H9 (cell line): ENCODE measurements at regions not wholly inside any gene's neighbourhood (a gene's known extent, or its start where the extent isn't known, plus 50 kb on each side); places are given as distances from the start of the nearest gene placed in this dataset.
A peak's percentile ranks its signal among the peaks of the same experiment; 100 is the strongest.

Experiments used
- DNase-seq: peaks from one replicate; pipeline ENCODE4 v3.0.0-alpha.2; 2017
- H2AFZ ChIP-seq: one replicate; pipeline ENCODE4 v1.6.1; 2013; ENCODE audit warnings: mild to moderate bottlenecking, low read length, control low read depth, moderate library complexity
- H2AK5ac ChIP-seq: 2 replicates; pipeline ENCODE4 v1.6.1; 2013; ENCODE audit warnings: low read length, control low read depth, mixed read lengths; ENCODE audit not compliant: insufficient read length
- H2BK120ac ChIP-seq: one replicate; pipeline ENCODE4 v1.6.1; 2013; ENCODE audit warnings: low read depth, mild to moderate bottlenecking, low read length, control low read depth, inconsistent platforms; ENCODE audit not compliant: poor library complexity, severe bottlenecking
- H2BK12ac ChIP-seq: 2 replicates; pipeline ENCODE4 v1.6.1; 2013; ENCODE audit warnings: low read length, control low read depth, mixed read lengths, low read depth; ENCODE audit not compliant: insufficient read length
- H2BK15ac ChIP-seq: 2 replicates; pipeline ENCODE4 v1.6.1; 2013; ENCODE audit warnings: low read depth, low read length, control low read depth
- H2BK20ac ChIP-seq: one replicate; pipeline ENCODE4 v1.6.1; 2013; ENCODE audit warnings: low read depth, mild to moderate bottlenecking, low read length, control low read depth, inconsistent platforms; ENCODE audit not compliant: poor library complexity, severe bottlenecking
- H2BK5ac ChIP-seq: 2 replicates; pipeline ENCODE4 v1.6.1; 2013; ENCODE audit warnings: low read length, control low read depth, mixed read lengths; ENCODE audit not compliant: insufficient read length
- H3K14ac ChIP-seq: 2 replicates; pipeline ENCODE4 v1.6.1; 2013; ENCODE audit warnings: low read length, control low read depth; ENCODE audit not compliant: insufficient read depth
- H3K18ac ChIP-seq: 2 replicates; pipeline ENCODE4 v1.6.1; 2013; ENCODE audit warnings: low read depth, mild to moderate bottlenecking, mixed read lengths, low read length, control low read depth; ENCODE audit not compliant: insufficient read length
- H3K23ac ChIP-seq: 2 replicates; pipeline ENCODE4 v1.6.1; 2013; ENCODE audit warnings: low read length, control low read depth, mixed read lengths, low read depth; ENCODE audit not compliant: insufficient read length
- H3K23me2 ChIP-seq: 2 replicates; pipeline ENCODE4 v1.6.1; 2013; ENCODE audit warnings: low read depth, mild to moderate bottlenecking, mixed read lengths, low read length, control low read depth; ENCODE audit not compliant: insufficient read length, poor library complexity, severe bottlenecking
- H3K27ac ChIP-seq: 2 replicates; pipeline ENCODE4 v1.5.1; 2013; ENCODE audit warnings: low read length, control low read depth, mixed read lengths, low read depth; ENCODE audit not compliant: insufficient read length
- H3K27me3 ChIP-seq: 2 replicates; pipeline ENCODE4 v1.6.1; 2013; ENCODE audit warnings: low read length, control low read depth, inconsistent platforms; ENCODE audit not compliant: insufficient read depth
- H3K4ac ChIP-seq: 2 replicates; pipeline ENCODE4 v1.6.1; 2013; ENCODE audit warnings: low read depth, mild to moderate bottlenecking, control low read depth, inconsistent platforms, low read length, moderate library complexity
- H3K4me1 ChIP-seq: 2 replicates; pipeline ENCODE4 v1.6.1; 2013; ENCODE audit warnings: low read length, control low read depth, inconsistent platforms; ENCODE audit not compliant: insufficient read depth
- H3K4me2 ChIP-seq: 2 replicates; pipeline ENCODE4 v1.6.1; 2013; ENCODE audit warnings: low read length, control low read depth, mixed read lengths; ENCODE audit not compliant: insufficient read length, insufficient read depth
- H3K56ac ChIP-seq: 2 replicates; pipeline ENCODE4 v1.6.1; 2013; ENCODE audit warnings: low read depth, mild to moderate bottlenecking, mixed read lengths, low read length, control low read depth; ENCODE audit not compliant: insufficient read length
- H3K79me1 ChIP-seq: 2 replicates; pipeline ENCODE4 v1.6.1; 2013; ENCODE audit warnings: low read depth, mild to moderate bottlenecking, moderate library complexity, low read length, control low read depth, inconsistent platforms; ENCODE audit not compliant: insufficient read depth, poor library complexity, severe bottlenecking
- H3K79me2 ChIP-seq: 2 replicates; pipeline ENCODE4 v1.6.1; 2013; ENCODE audit warnings: low read length, control low read depth, inconsistent platforms; ENCODE audit not compliant: insufficient read depth
- H3K9ac ChIP-seq: 2 replicates; pipeline ENCODE4 v1.6.1; 2013; ENCODE audit warnings: low read length, control low read depth, mixed read lengths; ENCODE audit not compliant: insufficient read length; ENCODE audit errors: extremely low read depth
- H3K9me3 ChIP-seq: one replicate; pipeline ENCODE4 v1.6.1; 2013; ENCODE audit warnings: low read depth, low read length, inconsistent platforms; ENCODE audit not compliant: control insufficient read depth
- H3T11ph ChIP-seq: one replicate; pipeline ENCODE4 v1.6.1; 2013; ENCODE audit warnings: mild to moderate bottlenecking, low read length, control low read depth, inconsistent platforms
- H4K20me1 ChIP-seq: one replicate; pipeline ENCODE4 v1.6.1; 2013; ENCODE audit not compliant: control insufficient read depth, insufficient read length, insufficient read depth
- H4K5ac ChIP-seq: 2 replicates; pipeline ENCODE4 v1.6.1; 2013; ENCODE audit warnings: low read depth, mild to moderate bottlenecking, mixed read lengths, low read length, control low read depth; ENCODE audit not compliant: insufficient read length
- H4K8ac ChIP-seq: replicated peaks from 2 replicates; pipeline ENCODE4 v1.6.1; 2013; ENCODE audit warnings: low read length, control low read depth, mixed read lengths, low read depth; ENCODE audit not compliant: insufficient read length
- H4K91ac ChIP-seq: 2 replicates; pipeline ENCODE4 v1.6.1; 2013; ENCODE audit warnings: low read depth, mild to moderate bottlenecking, moderate library complexity, mixed read lengths, low read length, control low read depth; ENCODE audit not compliant: insufficient read length
- H3K27ac Mint-ChIP-seq, 3 experiments: 2 replicates in 2 of 3; 3 replicates in 1 of 3; pipeline ENCODE4 v1.8.0; 2020 to 2021; ENCODE audit warnings: mixed read lengths in 3 of 3, mild to moderate bottlenecking in 1 of 3, moderate library complexity in 1 of 3
- H3K27me3 Mint-ChIP-seq: 2 replicates; pipeline ENCODE4 v1.8.0; 2021; ENCODE audit warnings: low read depth, mild to moderate bottlenecking, moderate library complexity, mixed read lengths
- H3K36me3 Mint-ChIP-seq, 3 experiments: 2 replicates in 2 of 3; 3 replicates in 1 of 3; pipeline ENCODE4 v1.8.0; 2020 to 2021; ENCODE audit warnings: low read depth in 3 of 3, mixed read lengths in 3 of 3; ENCODE audit not compliant: insufficient read depth in 1 of 3
- H3K4me1 Mint-ChIP-seq, 2 experiments: 2 replicates each; pipeline ENCODE4 v1.8.0; 2020; ENCODE audit warnings: mixed read lengths in 2 of 2
- H3K4me3 Mint-ChIP-seq, 2 experiments: 2 replicates in 1 of 2; 3 replicates in 1 of 2; pipeline ENCODE4 v1.8.0; 2020 to 2021; ENCODE audit warnings: mild to moderate bottlenecking in 2 of 2, mixed read lengths in 2 of 2, moderate library complexity in 1 of 2
- H3K9me3 Mint-ChIP-seq, 2 experiments: 2 replicates in 1 of 2; 3 replicates in 1 of 2; pipeline ENCODE4 v1.8.0; 2020; ENCODE audit warnings: mild to moderate bottlenecking in 2 of 2, mixed read lengths in 2 of 2, moderate library complexity in 1 of 2
- CTCF ChIP-seq: fragments of 200-600 bp; sonication (generic); conservative IDR thresholded peaks from 3 replicates; pipeline ENCODE4 v1.8.0; 2021; ENCODE audit warnings: antibody characterized with exemption, mild to moderate bottlenecking
- WGBS: extraction: QIAGEN DNeasy Blood & Tissue Kit; methylation state at CpG from one replicate; pipeline ENCODE4 v1.1.7; 2013; ENCODE audit warnings: missing lambda C conversion rate, low lambda C conversion rate, mixed read lengths; ENCODE audit not compliant: insufficient read length; ENCODE audit errors: extremely low coverage; 5-methylcytosine and 5-hydroxymethylcytosine counted together

GRCh38 chr16:49213594-49213993 is 68.0 kb downstream of the CBLN1 start:
- Mint-ChIP-seq H3K9me3 (peaks cover 13 to 20% of the 10 kb centered on the region in 2 experiments), H3K4me3 (peak overlapping the region; percentile 17 to 24; a peak in 4 of 5 replicates), H3K27ac (peak overlapping the region in 2 of 3 experiments; percentile 35 to 74; a peak in 2 of 7 replicates), H3K36me3 (peaks cover 3 to 12% (median 3%) of the 10 kb centered on the region in 3 experiments; a peak in 3 of 7 replicates), H3K4me1 (peaks cover 42 to 56% of the 10 kb centered on the region in 2 experiments), H3K27me3 (peaks cover 50% of the 10 kb centered on the region)
- Histone ChIP-seq H3K4me1 (peaks cover 8% of the 10 kb centered on the region; the same call in 1 of the 2 replicates), H3K14ac (no peak overlapping the region), H2BK5ac (no peak overlapping the region), H3K9me3 (no peaks in the 10 kb centered on the region), H4K5ac (no peak overlapping the region), H3K9ac (no peak overlapping the region), H2BK12ac (no peak overlapping the region), H3K79me2 (no peaks in the 10 kb centered on the region), H3K56ac (no peak overlapping the region), H2AFZ (no peak overlapping the region), H3K4ac (no peak overlapping the region), H3K23ac (no peak overlapping the region), H3K79me1 (no peaks in the 10 kb centered on the region), H2BK20ac (no peak overlapping the region), H3K18ac (no peak overlapping the region), H2BK120ac (no peak overlapping the region), H4K91ac (no peak overlapping the region), H2AK5ac (no peak overlapping the region), H3K27ac (no peak overlapping the region), H3T11ph (no peak overlapping the region), H4K20me1 (no peaks in the 10 kb centered on the region), H2BK15ac (no peak overlapping the region), H3K27me3 (no peaks in the 10 kb centered on the region), H4K8ac (no peak overlapping the region), H3K23me2 (no peaks in the 10 kb centered on the region), H3K4me2 (peak overlapping the region; percentile 10)
- TF ChIP-seq CTCF: no peak
- WGBS: no CpG with 5 or more reads among the region's 5 CpGs
- DNase-seq: peak; percentile 50
